Transverse colon (tissue), 4 donors: ENCODE measurements at regions not wholly inside any gene's neighbourhood (a gene's known extent, or its start where the extent isn't known, plus 50 kb on each side); places are given as distances from the start of the nearest gene placed in this dataset.
A peak's percentile ranks its signal among the peaks of the same experiment; 100 is the strongest.
"Not testable (repeated sequence)": the region's sequence is repeated elsewhere in the genome, so short reads cannot be mapped to it uniquely, and the experiment has no call there.

ENCODE experiments used
- DNase-seq: peaks from one replicate; pipeline ENCODE4 v3.0.0-alpha.2; 2019
- H3K27ac ChIP-seq, 4 donors: fragments of 200-600 bp; sonication (generic); 2 replicates each; pipeline ENCODE4 v1.5.1; 2016 to 2018; ENCODE audit warnings: inconsistent platforms in 4 of 4
- H3K27me3 ChIP-seq: fragments of 200-600 bp; sonication (generic); 2 replicates; pipeline ENCODE4 v1.5.1; 2017; ENCODE audit warnings: inconsistent platforms
- H3K36me3 ChIP-seq, 4 donors: fragments of 200-600 bp; sonication (generic); 2 replicates each; pipeline ENCODE4 v1.5.1; 2017 to 2019; ENCODE audit warnings: inconsistent platforms in 4 of 4
- H3K4me1 ChIP-seq, 4 donors: fragments of 200-600 bp; sonication (generic); 2 replicates each; pipeline ENCODE4 v1.5.1; 2017 to 2020; ENCODE audit warnings: inconsistent platforms in 4 of 4
- H3K4me3 ChIP-seq, 4 donors: fragments of 200-600 bp; sonication (generic); 1 replicate in 1 of 4; 2 replicates in 3 of 4; pipeline versions ENCODE4 v1.5.1 to v1.6.1; 2017 to 2019; ENCODE audit warnings: inconsistent platforms in 4 of 4
- H3K9me3 ChIP-seq, 2 donors: fragments of 200-600 bp; sonication (generic); 2 replicates each; pipeline ENCODE4 v1.5.1; 2017 to 2019; ENCODE audit warnings: inconsistent platforms in 2 of 2
- CTCF ChIP-seq, 5 experiments: fragments of 200-600 bp in 3 of 5; fragments of 450-650 bp in 2 of 5; sonication (generic) in 3 of 5; IDR thresholded peaks; 1 replicate in 2 of 5; 2 replicates in 3 of 5; pipeline ENCODE4 v1.5.1; 2016 to 2017; ENCODE audit warnings: antibody characterized with exemption in 5 of 5, inconsistent platforms in 3 of 5, mild to moderate bottlenecking in 2 of 5, moderate library complexity in 1 of 5
- EP300 ChIP-seq: sonication (generic); formaldehyde crosslinking; IDR thresholded peaks from one replicate; pipeline ENCODE4 v1.6.1; 2017; ENCODE audit warnings: antibody characterized with exemption, low read depth
- POLR2A ChIP-seq: fragments of 450-650 bp; IDR thresholded peaks from one replicate; pipeline ENCODE4 v1.6.1; 2016; ENCODE audit warnings: antibody characterized with exemption, mild to moderate bottlenecking, moderate library complexity
- POLR2AphosphoS5 ChIP-seq, 3 donors: sonication (generic); formaldehyde crosslinking; IDR thresholded peaks; one replicate each; pipeline ENCODE4 v1.6.1; 2016; ENCODE audit warnings: antibody characterized with exemption in 3 of 3
- whole genome bisulfite sequencing, 2 donors: methylation state at CpG; one replicate each; pipeline ENCODE4 v1.1.5; 2018; ENCODE audit warnings: low coverage in 1 of 2; 5-methylcytosine and 5-hydroxymethylcytosine counted together
- in situ Hi-C, 4 donors: fragments of 200-750 bp; cut with MboI; loops; one replicate each; pipeline versions ENCODE4 v1.15.0 to v1.15.1; 2017; ENCODE audit warnings: low sequenced_read_pairs in 3 of 4, low pct_ligation_motif_present in 1 of 4, low pct_unique_long_range_greater_than_20kb in 1 of 4
- intact Hi-C: fragments of 100-400 bp; cut with DNase I; formaldehyde crosslinking; loops from one replicate; pipeline ENCODE4 v1.15.1; 2023; ENCODE audit warnings: low total_unique reads

GRCh38 chr1:81259625-81260411 is 540.9 kb upstream of the ADGRL2 start:
- Histone ChIP-seq H3K27ac (no peak overlapping the region), H3K9me3 (no peaks in the 10 kb centered on the region), H3K36me3 (no peaks in the 10 kb centered on the region), H3K27me3 (no peaks in the 10 kb centered on the region), H3K4me3 (no peak overlapping the region), H3K4me1 (no peaks in the 10 kb centered on the region)
- 82 to 89% methylated on average over 5 to 6 of the region's 6 CpGs for WGBS, 2 donors
- no peak for DNase-seq
- in situ Hi-C loops, result no loop called here
- TF ChIP-seq EP300, result no peak
- no peak for TF ChIP-seq POLR2A
- no peak for TF ChIP-seq CTCF (IDR thresholded peaks at IDR 0.05)
- no peak for TF ChIP-seq POLR2AphosphoS5 (IDR thresholded peaks at IDR 0.05)
- intact Hi-C loops, result no loop called here

GRCh38 chr1:81254560-81254959 is 546.2 kb upstream of the ADGRL2 start:
- intact Hi-C loops, result loop anchor here (5.0 kb wide), 1 partner anchor 1317 kb away; no protein-coding TSS in a partner anchor
- DNase-seq, result no peak
- no peaks in the 10 kb centered on the region for H3K36me3 ChIP-seq
- H3K9me3 ChIP-seq, result no peaks in the 10 kb centered on the region
- H3K27me3 ChIP-seq, result no peaks in the 10 kb centered on the region
- TF ChIP-seq POLR2A, result no peak
- peak in 1 of 5 experiments; percentile 9 for TF ChIP-seq CTCF (IDR thresholded peaks at IDR 0.05)
- 75% methylated on average over 2 of the region's 2 CpGs; no CpG with 5 or more reads in 1 of the 2 donors for WGBS, 2 donors
- in situ Hi-C loops, result no loop called here
- H3K27ac ChIP-seq, result no peak overlapping the region
- no peaks in the 10 kb centered on the region for H3K4me1 ChIP-seq
- no peak overlapping the region for H3K4me3 ChIP-seq

- Histone ChIP-seq H3K4me3 (no peak overlapping the region), H3K36me3 (no peaks in the 10 kb centered on the region), H3K27me3 (no peaks in the 10 kb centered on the region), H3K4me1 (no peaks in the 10 kb centered on the region), H3K27ac (no peak overlapping the region), H3K9me3 (no peaks in the 10 kb centered on the region)
- in situ Hi-C loops (no loop called here), intact Hi-C loops (loop anchor here (5.0 kb wide), 1 partner anchor 1317 kb away; no protein-coding TSS in a partner anchor)
- 80 to 93% methylated on average over 1 to 2 of the region's 2 CpGs for WGBS, 2 donors
- TF ChIP-seq POLR2AphosphoS5 (IDR thresholded peaks at IDR 0.05) (no peak), EP300 (no peak)
- no peak for DNase-seq
These were observed 546.7 kb upstream of the ADGRL2 start for GRCh38 chr1:81254068-81254467.

GRCh38 chr1:81252471-81253151 is 548.1 kb upstream of the ADGRL2 start:
- Histone ChIP-seq H3K36me3 (no peaks in the 10 kb centered on the region), H3K27me3 (no peaks in the 10 kb centered on the region), H3K9me3 (no peaks in the 10 kb centered on the region), H3K4me3 (no peak overlapping the region), H3K4me1 (no peaks in the 10 kb centered on the region), H3K27ac (no peak overlapping the region)
- intact Hi-C loops, result loop anchor here (5.0 kb wide), 1 partner anchor 1315 kb away; no protein-coding TSS in a partner anchor
- in situ Hi-C loops, result no loop called here
- no peak for DNase-seq
- TF ChIP-seq POLR2A (no peak), POLR2AphosphoS5 (IDR thresholded peaks at IDR 0.05) (no peak), CTCF (IDR thresholded peaks at IDR 0.05) (no peak), EP300 (no peak)

GRCh38 chr1:81250825-81251224 is 549.9 kb upstream of the ADGRL2 start:
- H3K4me1 ChIP-seq, H3K36me3 ChIP-seq, H3K27ac ChIP-seq, H3K4me3 ChIP-seq, H3K27me3 ChIP-seq, in situ Hi-C loops, DNase-seq, H3K9me3 ChIP-seq: not testable (repeated sequence)
- 77 to 80% methylated on average over 2 to 5 of the region's 5 CpGs for WGBS, 2 donors
- intact Hi-C loops, result loop anchor here (5.0 kb wide), 1 partner anchor 1314 kb away; no protein-coding TSS in a partner anchor

DNA sequence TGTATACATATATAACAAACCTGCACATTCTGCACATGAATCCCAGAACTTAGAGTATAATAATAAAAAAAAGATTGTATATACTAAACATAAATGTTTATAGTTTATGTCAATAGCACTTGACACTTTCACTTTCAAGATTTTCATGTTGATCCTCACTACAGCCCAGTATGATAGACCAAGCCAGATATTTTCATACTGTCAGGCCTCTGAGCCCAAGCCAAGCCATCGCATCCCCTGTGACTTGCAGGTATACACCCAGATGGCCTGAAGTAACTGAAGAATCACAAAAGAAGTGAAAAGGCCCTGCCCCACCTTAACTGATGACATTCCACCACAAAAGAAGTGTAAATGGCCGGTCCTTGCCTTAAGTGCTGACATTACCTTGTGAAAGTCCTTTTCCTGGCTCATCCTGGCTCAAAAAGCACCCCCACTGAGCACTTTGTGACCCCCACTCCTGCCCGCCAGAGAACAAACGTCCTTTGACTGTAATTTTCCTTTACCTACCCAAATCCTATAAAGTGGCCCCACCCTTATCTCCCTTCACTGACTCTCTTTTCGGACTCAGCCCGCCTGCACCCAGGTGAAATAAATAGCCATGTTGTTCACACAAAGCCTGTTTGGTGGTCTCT is 555.5 kb upstream of the ADGRL2 start:
- H3K36me3 ChIP-seq, intact Hi-C loops, H3K4me1 ChIP-seq, H3K4me3 ChIP-seq, H3K27ac ChIP-seq, DNase-seq, H3K9me3 ChIP-seq, H3K27me3 ChIP-seq, in situ Hi-C loops: not testable (repeated sequence)
- 0 to 88% methylated on average over 1 to 6 of the region's 6 CpGs for WGBS, 2 donors

DNA sequence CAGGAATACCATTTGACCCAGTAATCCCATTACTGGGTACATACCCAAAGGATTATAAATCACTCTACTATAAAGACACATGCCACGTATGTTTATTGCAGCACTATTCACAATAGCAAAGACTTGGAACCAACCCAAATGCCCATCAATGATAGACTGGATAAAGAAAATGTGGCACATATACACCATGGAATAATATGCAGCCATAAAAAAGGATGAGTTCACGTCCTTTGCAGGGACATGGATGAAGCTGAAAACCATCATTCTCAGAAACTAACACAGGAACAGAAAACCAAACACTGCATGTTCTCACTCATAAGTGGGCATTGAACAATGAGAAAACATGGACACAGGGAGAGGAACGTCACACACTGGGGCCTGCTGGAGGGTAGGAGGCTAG is 556.1 kb upstream of the ADGRL2 start:
- H3K36me3 ChIP-seq, intact Hi-C loops, H3K27me3 ChIP-seq, DNase-seq, H3K27ac ChIP-seq, in situ Hi-C loops, H3K4me1 ChIP-seq, H3K4me3 ChIP-seq, H3K9me3 ChIP-seq: not testable (repeated sequence)
- 64 to 67% methylated on average over 3 of the region's 3 CpGs for WGBS, 2 donors
